ENCODE measurements at regions not wholly inside any gene's neighbourhood (a gene's known extent, or its start where the extent isn't known, plus 50 kb on each side); places are given as distances from the start of the nearest gene placed in this dataset.
"Not testable (repeated sequence)": the region's sequence is repeated elsewhere in the genome, so short reads cannot be mapped to it uniquely, and the experiment has no call there.

GRCh38 chr2:39487398-39488250, 50.5 kb upstream of the MAP4K3 start:
- DNase-seq = no peak

GRCh38 chr2:39488450-39488849, 51.4 kb upstream of the MAP4K3 start:
- DNase-seq = no peak

GRCh38 chr2:39490586-39490985, 53.5 kb upstream of the MAP4K3 start:
- DNase-seq = no peak

- DNase-seq = no peak
These were observed 54.6 kb upstream of the MAP4K3 start for GRCh38 chr2:39491653-39492052.

GRCh38 chr2:39492095-39492590, 55.1 kb upstream of the MAP4K3 start:
- peak; percentile 38 for DNase-seq

GRCh38 chr2:39492716-39493115, 55.6 kb upstream of the MAP4K3 start:
- DNase-seq = no peak

GRCh38 chr2:39494784-39495251, 57.7 kb upstream of the MAP4K3 start:
- DNase-seq = no peak

- no peak for DNase-seq
These were observed 60.2 kb upstream of the MAP4K3 start for GRCh38 chr2:39497082-39497801.

GRCh38 chr2:39498176-39498575, 61.1 kb upstream of the MAP4K3 start:
- DNase-seq = not testable (repeated sequence)

GRCh38 chr2:39498786-39499185, 61.7 kb upstream of the MAP4K3 start:
- no peak for DNase-seq

GRCh38 chr2:39499336-39499735, 62.3 kb upstream of the MAP4K3 start:
- DNase-seq = no peak

GRCh38 chr2:39501412-39501811, 64.3 kb upstream of the MAP4K3 start:
- DNase-seq = no peak

- DNase-seq = no peak
These were observed 66.2 kb upstream of the MAP4K3 start for GRCh38 chr2:39503277-39503676.

- DNase-seq = no peak
These were observed 67.8 kb upstream of the MAP4K3 start for GRCh38 chr2:39504790-39505335.

GRCh38 chr2:39506215-39506614, 69.1 kb upstream of the MAP4K3 start:
- DNase-seq = no peak

GRCh38 chr2:39508198-39508597, 71.1 kb upstream of the MAP4K3 start:
- no peak for DNase-seq

- no peak for DNase-seq
These were observed 73.1 kb upstream of the MAP4K3 start for GRCh38 chr2:39510140-39510539.

GRCh38 chr2:39511219-39511604, 74.1 kb upstream of the MAP4K3 start:
- no peak for DNase-seq

- DNase-seq = peak; percentile 68
These were observed 74.7 kb upstream of the MAP4K3 start for GRCh38 chr2:39511605-39512433.

- DNase-seq = no peak
These were observed 75.4 kb upstream of the MAP4K3 start for GRCh38 chr2:39512434-39512935.

GRCh38 chr2:39512941-39513340, 75.9 kb upstream of the MAP4K3 start:
- no peak for DNase-seq

GRCh38 chr2:39513641-39514094, 76.6 kb upstream of the MAP4K3 start:
- DNase-seq = peak; percentile 82

Measured in hematopoietic multipotent progenitor cell treated with erythropoietin and hydrocortisone succinate and interleukin-3 and kit ligand, for 6 days (in vitro differentiated cells).